ENCODE measurements at regions not wholly inside any gene's neighbourhood (a gene's known extent, or its start where the extent isn't known, plus 50 kb on each side); places are given as distances from the start of the nearest gene placed in this dataset.

- no peaks in the 10 kb centered on the region for H3K27me3 ChIP-seq
These were observed 140.1 kb upstream of the ATP2B1 start for GRCh38 chr12:89848732-89849131.

DNA sequence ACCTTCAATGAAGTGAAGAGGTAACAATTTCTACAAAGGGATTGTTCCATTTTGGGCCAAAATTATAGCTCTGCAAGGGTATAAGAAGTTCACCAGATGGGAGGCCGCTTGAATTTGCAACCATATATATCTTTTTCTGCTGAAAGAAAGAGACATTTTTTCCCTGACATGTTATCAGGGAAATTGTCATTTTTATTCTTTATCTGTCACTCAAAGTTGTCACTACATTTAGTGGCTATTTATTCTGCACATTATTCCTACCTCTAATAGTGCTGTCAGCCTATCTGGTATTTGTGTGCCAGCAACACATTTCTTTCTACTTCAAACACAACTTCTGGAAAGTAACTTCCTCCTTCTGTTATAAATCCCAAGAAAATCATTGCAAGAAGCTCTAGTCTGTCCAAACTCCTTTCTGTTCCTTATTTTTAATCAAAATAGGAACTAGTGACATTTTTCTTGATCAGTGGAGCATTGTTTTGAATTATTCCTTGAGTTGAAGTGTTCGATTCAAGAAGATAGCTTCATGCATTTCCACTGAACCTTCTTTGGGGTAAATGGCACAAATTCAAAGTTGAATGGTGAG is 137.9 kb upstream of the ATP2B1 start:
- Histone ChIP-seq H3K27ac (no peak overlapping the region), H3K4me1 (no peaks in the 10 kb centered on the region), H3K36me3 (no peaks in the 10 kb centered on the region), H3K9me3 (no peaks in the 10 kb centered on the region), H3K27me3 (no peaks in the 10 kb centered on the region), H3K4me3 (no peak overlapping the region)
- TF ChIP-seq, protein P1, sequence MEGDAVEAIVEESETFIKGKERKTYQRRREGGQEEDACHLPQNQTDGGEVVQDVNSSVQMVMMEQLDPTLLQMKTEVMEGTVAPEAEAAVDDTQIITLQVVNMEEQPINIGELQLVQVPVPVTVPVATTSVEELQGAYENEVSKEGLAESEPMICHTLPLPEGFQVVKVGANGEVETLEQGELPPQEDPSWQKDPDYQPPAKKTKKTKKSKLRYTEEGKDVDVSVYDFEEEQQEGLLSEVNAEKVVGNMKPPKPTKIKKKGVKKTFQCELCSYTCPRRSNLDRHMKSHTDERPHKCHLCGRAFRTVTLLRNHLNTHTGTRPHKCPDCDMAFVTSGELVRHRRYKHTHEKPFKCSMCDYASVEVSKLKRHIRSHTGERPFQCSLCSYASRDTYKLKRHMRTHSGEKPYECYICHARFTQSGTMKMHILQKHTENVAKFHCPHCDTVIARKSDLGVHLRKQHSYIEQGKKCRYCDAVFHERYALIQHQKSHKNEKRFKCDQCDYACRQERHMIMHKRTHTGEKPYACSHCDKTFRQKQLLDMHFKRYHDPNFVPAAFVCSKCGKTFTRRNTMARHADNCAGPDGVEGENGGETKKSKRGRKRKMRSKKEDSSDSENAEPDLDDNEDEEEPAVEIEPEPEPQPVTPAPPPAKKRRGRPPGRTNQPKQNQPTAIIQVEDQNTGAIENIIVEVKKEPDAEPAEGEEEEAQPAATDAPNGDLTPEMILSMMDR (IDR thresholded peaks at IDR 0.05) = no peak
- no peak for DNase-seq (ENCODE audit: low spot score)

More at GRCh38 chr12:89848732-89849131, 140.1 kb upstream of the ATP2B1 start:
- TF ChIP-seq, protein P1 (IDR thresholded peaks at IDR 0.05) = no peak
- no peak for DNase-seq (ENCODE audit: low spot score)
- H3K4me3 ChIP-seq = no peak overlapping the region
- H3K36me3 ChIP-seq = no peaks in the 10 kb centered on the region
- H3K9me3 ChIP-seq = no peaks in the 10 kb centered on the region
- no peaks in the 10 kb centered on the region for H3K4me1 ChIP-seq
- no peak overlapping the region for H3K27ac ChIP-seq

DNA sequence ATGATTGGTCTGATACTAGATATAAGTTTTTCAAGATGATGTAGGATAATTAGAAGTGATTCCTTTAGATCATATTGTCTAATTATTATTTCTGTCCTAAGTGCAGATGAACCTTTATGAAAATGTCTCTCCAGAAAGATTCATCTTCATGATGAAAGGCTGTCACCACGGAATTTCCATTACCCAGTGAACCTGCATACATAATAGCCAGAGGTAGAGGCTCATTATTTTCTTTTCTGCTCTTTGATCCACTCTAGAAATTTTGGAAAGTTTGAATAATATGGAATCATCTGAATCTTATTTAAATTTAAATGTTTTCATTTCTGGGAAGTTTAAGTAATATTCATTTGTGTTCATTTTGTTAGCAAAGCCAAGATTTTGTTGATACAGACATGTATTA is 137.1 kb upstream of the ATP2B1 start:
- TF ChIP-seq, protein P1 (IDR thresholded peaks at IDR 0.05) = no peak
- H3K36me3 ChIP-seq = no peaks in the 10 kb centered on the region
- no peaks in the 10 kb centered on the region for H3K9me3 ChIP-seq
- no peak for DNase-seq (ENCODE audit: low spot score)
- H3K4me1 ChIP-seq = no peaks in the 10 kb centered on the region
- H3K27ac ChIP-seq = no peak overlapping the region
- H3K4me3 ChIP-seq = no peak overlapping the region
- no peaks in the 10 kb centered on the region for H3K27me3 ChIP-seq

GRCh38 chr12:89845366-89845765 is 136.7 kb upstream of the ATP2B1 start:
- no peak for DNase-seq (ENCODE audit: low spot score)
- no peak overlapping the region for H3K4me3 ChIP-seq
- H3K27ac ChIP-seq = no peak overlapping the region
- TF ChIP-seq, protein P1 (IDR thresholded peaks at IDR 0.05) = no peak
- H3K36me3 ChIP-seq = no peaks in the 10 kb centered on the region
- H3K27me3 ChIP-seq = no peaks in the 10 kb centered on the region
- no peaks in the 10 kb centered on the region for H3K9me3 ChIP-seq
- no peaks in the 10 kb centered on the region for H3K4me1 ChIP-seq

GRCh38 chr12:89844539-89844938 is 135.9 kb upstream of the ATP2B1 start:
- Histone ChIP-seq H3K36me3 (no peaks in the 10 kb centered on the region), H3K9me3 (no peaks in the 10 kb centered on the region), H3K27me3 (no peaks in the 10 kb centered on the region), H3K27ac (no peak overlapping the region), H3K4me1 (no peaks in the 10 kb centered on the region), H3K4me3 (no peak overlapping the region)
- no peak for DNase-seq (ENCODE audit: low spot score)
- TF ChIP-seq, protein P1 (IDR thresholded peaks at IDR 0.05) = no peak

All from right atrium auricular region (tissue), 2 donors.